K562 (cell line): ENCODE measurements at regions not wholly inside any gene's neighbourhood (a gene's known extent, or its start where the extent isn't known, plus 50 kb on each side); places are given as distances from the start of the nearest gene placed in this dataset.

Experiments
- ATAC-seq: fragments of 200-7000 bp; cut with Tn5 transposase; 3 replicates; pipeline ENCODE4 v1.9.1; 2020; ENCODE audit warnings: moderate library complexity
- BruUV-seq: library from RNA; stranded (reverse); fragments of 400-500 nt; replicated peaks from 2 replicates; lab custom pipeline; 2021; lab: Mats Ljungman, UMichigan
- CTCF ChIA-PET: fragments of 300-600 bp; formaldehyde crosslinking; extraction: SDS; loops from one replicate; lab custom pipeline; 2021; ENCODE audit warnings: low intra/inter-chr PET ratio; lab: Yijun Ruan, JAX
- POLR2A ChIA-PET: fragments of 300-600, 350-650 bp; sonication (Branson Sonifier 250); formaldehyde crosslinking; extraction: SDS; loops from one replicate; lab custom pipeline; 2021; ENCODE audit warnings: antibody characterized with exemption, inconsistent platforms; lab: Yijun Ruan, JAX
- DNase-seq, 4 experiments: peaks; one replicate each; pipeline versions ENCODE4 v3.0.0 to v3.0.0-alpha.2; 2011 to 2018; ENCODE audit warnings: low spot score in 3 of 4, mixed read lengths in 3 of 4; ENCODE audit errors: extremely low read depth in 1 of 4
- FAIRE-seq: peaks from 2 replicates; lab custom pipeline; 2011; peaks lifted over from hg19 to GRCh38; lab: Jason Lieb, UNC
- H2AFZ ChIP-seq: 2 replicates; pipeline ENCODE4 v1.6.0; 2011; ENCODE audit warnings: low read depth, low read length, control low read depth, inconsistent platforms
- H3K27ac ChIP-seq: fragments of 200-600 bp; 3 replicates; pipeline ENCODE4 v1.8.0; 2011; ENCODE audit warnings: low read depth, mild to moderate bottlenecking, control low read depth, inconsistent platforms, low read length, moderate library complexity, mixed read lengths; ENCODE audit errors: extremely low read depth
- H3K27me3 ChIP-seq, 2 experiments: fragments of 300-600 bp in 1 of 2; 2 replicates in 1 of 2; 3 replicates in 1 of 2; pipeline versions ENCODE4 v1.6.0 to v1.8.0; 2011; ENCODE audit warnings: inconsistent platforms in 2 of 2, low read length in 2 of 2, mild to moderate bottlenecking in 1 of 2, mixed read lengths in 1 of 2, moderate library complexity in 1 of 2; ENCODE audit not compliant: control insufficient read depth in 2 of 2, insufficient read depth in 2 of 2
- H3K36me3 ChIP-seq: fragments of 300-600 bp; 3 replicates; pipeline ENCODE4 v1.8.0; 2011; ENCODE audit warnings: mild to moderate bottlenecking, low read length, inconsistent platforms; ENCODE audit not compliant: control insufficient read depth, insufficient read depth
- H3K4me1 ChIP-seq, 2 experiments: fragments of 200-600 bp in 1 of 2; replicated peaks in 1 of 2; 2 replicates in 1 of 2; 3 replicates in 1 of 2; pipeline versions ENCODE4 v1.5.1 to v1.8.0; 2011; ENCODE audit warnings: inconsistent platforms in 2 of 2, low read length in 2 of 2, mild to moderate bottlenecking in 1 of 2, mixed read lengths in 1 of 2, moderate library complexity in 1 of 2; ENCODE audit not compliant: control insufficient read depth in 2 of 2, insufficient read depth in 2 of 2
- H3K4me2 ChIP-seq: 2 replicates; pipeline ENCODE4 v1.6.1; 2011; ENCODE audit warnings: low read length, control low read depth, inconsistent platforms, mixed read lengths; ENCODE audit not compliant: insufficient read depth
- H3K4me3 ChIP-seq: fragments of 200-600 bp; sonication (generic), shearing (Covaris generic); 2 replicates; pipeline ENCODE4 v1.5.1; 2016; ENCODE audit warnings: control low read depth, inconsistent platforms
- H3K79me2 ChIP-seq: fragments of 200-600 bp; 3 replicates; pipeline ENCODE4 v1.8.0; 2011; ENCODE audit warnings: low read length, inconsistent platforms; ENCODE audit not compliant: control insufficient read depth, insufficient read depth
- H3K9ac ChIP-seq, 2 experiments: 2 replicates each; pipeline versions ENCODE4 v1.6.0 to v1.6.1; 2011; ENCODE audit warnings: low read depth in 2 of 2, low read length in 2 of 2, control low read depth in 1 of 2, inconsistent platforms in 1 of 2, mild to moderate bottlenecking in 1 of 2, mixed read lengths in 1 of 2; ENCODE audit not compliant: insufficient read depth in 1 of 2
- H3K9me1 ChIP-seq: one replicate; pipeline ENCODE4 v1.6.0; 2011; ENCODE audit warnings: inconsistent platforms, mild to moderate bottlenecking, low read length, moderate library complexity; ENCODE audit not compliant: control insufficient read depth, insufficient read depth
- H3K9me3 ChIP-seq: replicated peaks from 2 replicates; pipeline ENCODE4 v1.5.1; 2011; ENCODE audit warnings: low read depth, low read length, inconsistent platforms; ENCODE audit not compliant: control insufficient read depth, insufficient read depth
- H4K20me1 ChIP-seq: replicated peaks from 2 replicates; pipeline ENCODE4 v1.6.1; 2011; ENCODE audit warnings: low read length, inconsistent platforms, mixed read lengths; ENCODE audit not compliant: control insufficient read depth, insufficient read depth
- ATF7 ChIP-seq: fragments of 450-650 bp; IDR thresholded peaks from 2 replicates; pipeline ENCODE4 v1.7.1; 2014; ENCODE audit warnings: mild to moderate bottlenecking, moderate library complexity
- FOSL1 ChIP-seq: fragments of 200-800 bp; sonication (Bioruptor generic); conservative IDR thresholded peaks from 2 replicates; pipeline ENCODE4 v1.6.1; 2016; ENCODE audit warnings: missing genetic modification characterization, missing compliant biosample characterization
- GABPA ChIP-seq: fragments of 200-800 bp; sonication (Bioruptor generic); conservative IDR thresholded peaks from 2 replicates; pipeline ENCODE4 v1.6.1; 2016; ENCODE audit warnings: low read depth, missing genetic modification characterization, missing compliant biosample characterization
- LEF1 ChIP-seq: fragments of 450-650 bp; IDR thresholded peaks from 2 replicates; pipeline ENCODE4 v1.6.1; 2016; ENCODE audit warnings: mild to moderate bottlenecking
- NR2C2 ChIP-seq, 2 experiments: fragments of 200-800 bp in 1 of 2; sonication (Bioruptor generic) in 1 of 2; sonication (generic) in 1 of 2; formaldehyde crosslinking in 1 of 2; IDR thresholded peaks; 2 replicates each; pipeline versions ENCODE4 v1.6.1 to v1.8.0; 2016 to 2022; ENCODE audit warnings: mild to moderate bottlenecking in 1 of 2, missing compliant biosample characterization in 1 of 2, missing genetic modification characterization in 1 of 2, missing genetic modification reagents in 1 of 2
- TBL1XR1 ChIP-seq, 2 experiments: IDR thresholded peaks; 2 replicates each; pipeline ENCODE4 v1.6.1; 2012; ENCODE audit warnings: improper control_type of control experiment in 2 of 2, low read length in 2 of 2, mild to moderate bottlenecking in 1 of 2
- YY1 ChIP-seq, 3 experiments: IDR thresholded peaks; 2 replicates each; pipeline ENCODE4 v1.6.1; 2011; ENCODE audit warnings: low read length in 2 of 3, mild to moderate bottlenecking in 2 of 3, moderate library complexity in 2 of 3, borderline replicate concordance in 1 of 3, control low read depth in 1 of 3, low read depth in 1 of 3; ENCODE audit not compliant: insufficient read depth in 3 of 3, insufficient replicate concordance in 2 of 3, control insufficient read depth in 1 of 3, insufficient read length in 1 of 3; ENCODE audit errors: extremely low read depth in 1 of 3
- ZNF175 ChIP-seq: fragments of 200-800 bp; sonication (Bioruptor generic); IDR thresholded peaks from 2 replicates; pipeline ENCODE4 v1.6.1; 2016; ENCODE audit warnings: low read depth, mild to moderate bottlenecking, missing genetic modification characterization, missing compliant biosample characterization
- ZNF589 ChIP-seq: fragments of 200-800 bp; sonication (Bioruptor generic); IDR thresholded peaks from 2 replicates; pipeline ENCODE4 v1.6.1; 2016; ENCODE audit warnings: low read depth, missing genetic modification characterization, missing compliant biosample characterization
- ZZZ3 ChIP-seq: fragments of 450-650 bp; IDR thresholded peaks from 2 replicates; pipeline ENCODE4 v1.6.1; 2016; ENCODE audit warnings: antibody characterized with exemption, mild to moderate bottlenecking, moderate library complexity
- WGBS: fragments of 100-300 bp; shearing (Covaris generic); methylation state at CpG from one replicate; pipeline ENCODE4 v1.1.6; 2016; ENCODE audit warnings: low coverage, mixed read lengths; ENCODE audit not compliant: insufficient coverage; ENCODE audit errors: missing lambda C conversion rate; 5-methylcytosine and 5-hydroxymethylcytosine counted together
- in situ Hi-C: fragments of 300-500 bp; cut with MboI; formaldehyde crosslinking; loops from 4 replicates; pipeline ENCODE4 v1.15.0; 2018; ENCODE audit warnings: inconsistent platforms, mixed read lengths
- intact Hi-C: fragments of 100-400 bp; cut with micrococcal nuclease; formaldehyde crosslinking; loops from 2 replicates; pipeline ENCODE4 v1.14.2; 2022
- TF ChIP-seq, protein P1 (sequence below): fragments of 200-800 bp; sonication (Bioruptor generic); IDR thresholded peaks from 2 replicates; pipeline ENCODE4 v1.6.1; 2017; ENCODE audit warnings: missing genetic modification characterization, missing compliant biosample characterization
- TF ChIP-seq, protein P2 (sequence below), 2 experiments: fragments of 450-650 bp in 1 of 2; sonication (generic) in 1 of 2; formaldehyde crosslinking in 1 of 2; IDR thresholded peaks in 1 of 2; conservative IDR thresholded peaks in 1 of 2; 2 replicates each; pipeline versions ENCODE4 v1.6.1 to v1.8.1; 2016 to 2023; ENCODE audit warnings: mild to moderate bottlenecking in 2 of 2, moderate library complexity in 2 of 2, inconsistent platforms in 1 of 2, missing genetic modification reagents in 1 of 2

DNA sequence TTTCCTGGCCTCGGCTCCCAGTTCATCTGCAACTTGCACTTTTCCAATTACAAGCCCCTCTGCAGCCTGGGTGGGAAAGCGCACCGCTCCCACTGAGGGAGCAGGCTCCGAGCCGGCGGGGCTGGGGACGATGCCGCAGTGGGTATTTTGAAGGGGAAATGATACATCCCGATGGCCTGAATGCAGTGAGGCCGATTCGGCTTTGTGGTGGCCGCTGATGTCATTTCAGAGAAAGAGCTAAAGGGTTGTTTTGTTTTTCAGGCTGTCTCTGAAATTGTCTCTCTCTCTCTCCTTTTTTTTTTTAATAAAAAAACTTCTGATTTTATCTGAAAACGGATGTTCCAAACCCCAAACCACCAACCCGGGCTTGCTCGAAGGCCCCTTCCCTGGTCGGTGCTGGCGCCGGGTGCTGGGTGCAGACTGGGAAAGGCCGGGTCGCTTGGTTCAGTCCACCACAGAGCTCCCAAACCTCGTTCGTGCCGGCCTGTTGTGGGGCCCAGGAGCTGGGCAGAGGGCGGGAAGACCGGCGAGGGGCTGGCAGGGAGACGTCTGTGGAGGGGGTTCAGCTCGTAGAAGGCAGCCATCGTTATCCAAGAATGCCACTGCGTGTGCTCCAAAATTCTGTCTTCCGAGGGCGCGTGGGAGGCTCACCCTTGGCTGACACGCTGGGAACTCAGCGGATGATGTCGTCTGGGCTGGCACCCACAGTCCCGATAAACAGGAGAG lies 102.8 kb downstream of the FOXL1 start:
- peaks cover 0 to 5% of the 10 kb centered on the region in 2 experiments; a peak in 1 of 5 replicates for H3K4me1 ChIP-seq
- TF ChIP-seq GABPA (tag) (0 out of 2 replicates have a peak, but pooled peaks have one; percentile 19), TBL1XR1 (IDR thresholded peaks at IDR 0.05; ENCODE audit: low read length in 2 of 2) (no peak), ZZZ3 (no peak), YY1 (IDR thresholded peaks at IDR 0.05; ENCODE audit: borderline replicate concordance in 1 of 3, control insufficient read depth in 1 of 3, extremely low read depth in 1 of 3, insufficient read depth in 3 of 3, insufficient read length in 1 of 3, insufficient replicate concordance in 2 of 3, low read depth in 1 of 3, low read length in 2 of 3) (no peak), ZNF175 (CRISPR knock-in tag) (0 out of 2 replicates have a peak, but pooled peaks have one; percentile 26), NR2C2 (CRISPR knock-in tag; IDR thresholded peaks at IDR 0.05) (no peak), NR2C2 (tag; IDR thresholded peaks at IDR 0.05) (peak; percentile 48; the same call in 1 of the 2 replicates), ZNF589 (CRISPR knock-in tag) (peak; percentile 58; the same call in 1 of the 2 replicates), ATF7 (peak; percentile 50; the same call in 1 of the 2 replicates), FOSL1 (tag) (peak; percentile 52), LEF1 (no peak)
- TF ChIP-seq, protein P1, sequence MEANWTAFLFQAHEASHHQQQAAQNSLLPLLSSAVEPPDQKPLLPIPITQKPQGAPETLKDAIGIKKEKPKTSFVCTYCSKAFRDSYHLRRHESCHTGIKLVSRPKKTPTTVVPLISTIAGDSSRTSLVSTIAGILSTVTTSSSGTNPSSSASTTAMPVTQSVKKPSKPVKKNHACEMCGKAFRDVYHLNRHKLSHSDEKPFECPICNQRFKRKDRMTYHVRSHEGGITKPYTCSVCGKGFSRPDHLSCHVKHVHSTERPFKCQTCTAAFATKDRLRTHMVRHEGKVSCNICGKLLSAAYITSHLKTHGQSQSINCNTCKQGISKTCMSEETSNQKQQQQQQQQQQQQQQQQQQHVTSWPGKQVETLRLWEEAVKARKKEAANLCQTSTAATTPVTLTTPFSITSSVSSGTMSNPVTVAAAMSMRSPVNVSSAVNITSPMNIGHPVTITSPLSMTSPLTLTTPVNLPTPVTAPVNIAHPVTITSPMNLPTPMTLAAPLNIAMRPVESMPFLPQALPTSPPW (CRISPR knock-in tag): peak; percentile 68
- TF ChIP-seq, protein P2, sequence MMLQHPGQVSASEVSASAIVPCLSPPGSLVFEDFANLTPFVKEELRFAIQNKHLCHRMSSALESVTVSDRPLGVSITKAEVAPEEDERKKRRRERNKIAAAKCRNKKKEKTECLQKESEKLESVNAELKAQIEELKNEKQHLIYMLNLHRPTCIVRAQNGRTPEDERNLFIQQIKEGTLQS (IDR thresholded peaks at IDR 0.05): peak; percentile 73
- TF ChIP-seq, protein P2 (CRISPR knock-in tag; conservative IDR thresholded peaks at IDR 0.05): no peak
- H3K36me3 ChIP-seq: no peaks in the 10 kb centered on the region
- H2AFZ ChIP-seq: no peak overlapping the region
- 1% methylated on average over 31 of the region's 37 CpGs for WGBS
- peak in 1 of 4 experiments; percentile 7 for DNase-seq
- H3K79me2 ChIP-seq: no peaks in the 10 kb centered on the region
- FAIRE-seq: no peak
- no peak overlapping the region for H3K4me2 ChIP-seq
- peaks cover 13 to 49% of the 10 kb centered on the region in 2 experiments; a peak in 3 of 5 replicates for H3K27me3 ChIP-seq
- intact Hi-C loops (no loop called here), in situ Hi-C loops (no loop called here)
- BruUV-seq: no TSS peak
- H3K27ac ChIP-seq: no peak overlapping the region
- H3K9me1 ChIP-seq: no peaks in the 10 kb centered on the region
- POLR2A ChIA-PET: interaction anchor here (0.6 kb wide), 1 partner anchor 13 kb away, joined by 3 read pairs; no protein-coding TSS in a partner anchor
- H4K20me1 ChIP-seq: no peaks in the 10 kb centered on the region
- CTCF ChIA-PET: no interaction called here
- H3K9me3 ChIP-seq: no peaks in the 10 kb centered on the region
- no peak for ATAC-seq
- H3K4me3 ChIP-seq: no peak overlapping the region
- no peak overlapping the region for H3K9ac ChIP-seq
